GM20000 (cell line): ENCODE measurements at regions not wholly inside any gene's neighbourhood (a gene's known extent, or its start where the extent isn't known, plus 50 kb on each side); places are given as distances from the start of the nearest gene placed in this dataset.
A peak's percentile ranks its signal among the peaks of the same experiment; 100 is the strongest.

Source experiments
- DNase-seq: peaks from one replicate; pipeline ENCODE4 v3.0.0; 2012; ENCODE audit warnings: low spot score
- CTCF ChIP-seq: IDR thresholded peaks from 2 replicates; pipeline ENCODE4 v1.5.1; 2012; ENCODE audit warnings: mild to moderate bottlenecking, control low read depth; ENCODE audit errors: extremely low read depth, missing control alignments

- DNase-seq = no peak
- TF ChIP-seq CTCF = no peak
Observed at GRCh38 chr1:199719156-199719842, 308.2 kb upstream of the NR5A2 start.

DNA sequence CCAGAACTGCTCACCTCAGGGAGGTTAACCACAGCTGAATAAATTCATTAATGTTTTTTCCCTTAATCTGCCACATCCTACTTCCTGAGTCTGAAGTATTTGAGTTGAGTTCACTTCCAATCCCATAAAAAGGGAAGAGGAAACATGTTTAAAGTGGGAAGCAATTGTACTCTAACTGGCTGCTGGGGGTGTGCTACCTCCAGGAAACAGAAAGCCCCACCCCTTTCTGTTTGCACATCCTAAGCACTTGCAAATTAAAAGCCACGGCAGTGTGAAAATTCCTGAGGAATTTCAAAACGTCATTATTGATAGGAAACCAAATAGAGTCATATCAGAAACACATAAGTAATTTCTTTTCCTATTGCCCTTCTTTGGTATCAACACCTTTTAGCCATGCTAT, 307.0 kb upstream of the NR5A2 start:
- DNase-seq = no peak
- TF ChIP-seq CTCF = no peak

DNA sequence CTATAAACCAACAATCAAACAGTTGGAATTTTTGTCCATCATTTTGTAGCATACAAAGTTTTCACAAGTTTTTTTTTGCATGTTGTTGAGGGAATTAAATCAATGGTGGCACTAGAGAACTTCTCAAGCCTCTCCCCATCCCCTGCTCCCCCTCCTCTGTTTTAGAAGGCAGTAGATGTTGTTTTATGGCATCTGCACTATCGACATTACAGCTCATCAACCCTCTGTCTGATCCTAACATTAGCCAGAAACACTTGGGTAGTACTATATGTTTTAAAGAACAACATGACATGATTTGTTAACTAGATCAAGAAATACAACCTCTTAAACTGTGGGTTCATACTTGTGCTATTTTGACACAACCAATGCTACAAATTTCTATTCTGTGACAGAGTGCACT, 306.5 kb upstream of the NR5A2 start:
- no peak for DNase-seq
- TF ChIP-seq CTCF = no peak

GRCh38 chr1:199723250-199723956, 304.1 kb upstream of the NR5A2 start:
- no peak for TF ChIP-seq CTCF
- no peak for DNase-seq

GRCh38 chr1:199724049-199724448, 303.5 kb upstream of the NR5A2 start:
- no peak for TF ChIP-seq CTCF
- DNase-seq = no peak

GRCh38 chr1:199725002-199725565, 302.4 kb upstream of the NR5A2 start:
- peak; percentile 27 for DNase-seq
- TF ChIP-seq CTCF = no peak

- DNase-seq = no peak
- no peak for TF ChIP-seq CTCF
Observed at GRCh38 chr1:199727682-199728081, 299.8 kb upstream of the NR5A2 start.
